Gastrocnemius medialis (tissue), 4 donors: ENCODE measurements at regions not wholly inside any gene's neighbourhood (a gene's known extent, or its start where the extent isn't known, plus 50 kb on each side); places are given as distances from the start of the nearest gene placed in this dataset.
"Not testable (repeated sequence)": the region's sequence is repeated elsewhere in the genome, so short reads cannot be mapped to it uniquely, and the experiment has no call there.

Experiments used
- ATAC-seq, 2 donors: fragments of 150-250 bp; one replicate each; pipeline ENCODE4 v1.9.1; 2016
- DNase-seq, 2 donors: peaks; one replicate each; pipeline ENCODE4 v3.0.0-alpha.2; 2019
- H3K27ac ChIP-seq, 4 donors: fragments of 200-600 bp; sonication (generic); 1 replicate in 1 of 4; 2 replicates in 3 of 4; pipeline ENCODE4 v1.5.1; 2016 to 2018; ENCODE audit warnings: mild to moderate bottlenecking in 2 of 4, moderate library complexity in 1 of 4
- H3K27me3 ChIP-seq, 3 donors: fragments of 200-600 bp; sonication (generic) in 2 of 3; 1 replicate in 1 of 3; 2 replicates in 2 of 3; pipeline versions ENCODE4 v1.5.1 to v1.6.0; 2016 to 2019; ENCODE audit warnings: mild to moderate bottlenecking in 1 of 3, moderate library complexity in 1 of 3
- H3K36me3 ChIP-seq, 2 donors: fragments of 200-600 bp; sonication (generic) in 1 of 2; one replicate each; pipeline ENCODE4 v1.5.1; 2017 to 2018
- H3K4me1 ChIP-seq, 2 donors: fragments of 200-600 bp; sonication (generic) in 1 of 2; one replicate each; pipeline ENCODE4 v1.5.1; 2016 to 2017; ENCODE audit warnings: mild to moderate bottlenecking in 2 of 2
- H3K4me3 ChIP-seq, 4 donors: fragments of 200-600 bp; sonication (generic) in 3 of 4; 1 replicate in 1 of 4; 2 replicates in 3 of 4; pipeline ENCODE4 v1.5.1; 2016 to 2019; ENCODE audit warnings: mild to moderate bottlenecking in 2 of 4
- H3K9me3 ChIP-seq, 3 donors: fragments of 200-600 bp; sonication (generic) in 2 of 3; 1 replicate in 1 of 3; 2 replicates in 2 of 3; pipeline ENCODE4 v1.5.1; 2016 to 2019
- CTCF ChIP-seq, 5 experiments: fragments of 450-650 bp in 3 of 5; fragments of 200-600 bp in 2 of 5; sonication (generic) in 2 of 5; IDR thresholded peaks in 4 of 5; conservative IDR thresholded peaks in 1 of 5; 1 replicate in 4 of 5; 2 replicates in 1 of 5; pipeline ENCODE4 v1.5.1; 2016 to 2019; ENCODE audit warnings: antibody characterized with exemption in 5 of 5, mild to moderate bottlenecking in 3 of 5, moderate library complexity in 3 of 5
- POLR2A ChIP-seq, 2 donors: fragments of 450-650 bp; IDR thresholded peaks; one replicate each; pipeline ENCODE4 v1.6.1; 2017; ENCODE audit warnings: antibody characterized with exemption in 2 of 2, mild to moderate bottlenecking in 2 of 2, moderate library complexity in 2 of 2
- in situ Hi-C, 4 donors: fragments of 200-750 bp; cut with MboI; loops; one replicate each; pipeline versions ENCODE4 v1.15.0 to v1.8.0; 2017; ENCODE audit warnings: low sequenced_read_pairs in 4 of 4
- intact Hi-C: fragments of 100-400 bp; cut with DNase I; formaldehyde crosslinking; loops from one replicate; pipeline ENCODE4 v1.15.1; 2023; ENCODE audit warnings: low total_unique reads

GRCh38 chr7:63096141-63096540, 902.5 kb upstream of the ZNF722 start:
- Histone ChIP-seq H3K4me1 (no peaks in the 10 kb centered on the region), H3K4me3 (no peak overlapping the region), H3K27ac (no peak overlapping the region), H3K9me3 (no peaks in the 10 kb centered on the region), H3K36me3 (no peaks in the 10 kb centered on the region), H3K27me3 (no peaks in the 10 kb centered on the region)
- DNase-seq (no peak), ATAC-seq (no peak)
- TF ChIP-seq CTCF (IDR thresholded peaks at IDR 0.05 in 4 of 5, conservative IDR thresholded peaks at IDR 0.05 in 1 of 5), result no peak
- TF ChIP-seq POLR2A (IDR thresholded peaks at IDR 0.05), result no peak
- in situ Hi-C loops (no loop called here), intact Hi-C loops (no loop called here)

GRCh38 chr7:63104666-63105065, 894.0 kb upstream of the ZNF722 start:
- in situ Hi-C loops (no loop called here), intact Hi-C loops (no loop called here)
- Histone ChIP-seq H3K4me3 (no peak overlapping the region), H3K9me3 (no peaks in the 10 kb centered on the region), H3K27ac (no peak overlapping the region), H3K27me3 (no peaks in the 10 kb centered on the region), H3K36me3 (no peaks in the 10 kb centered on the region), H3K4me1 (no peaks in the 10 kb centered on the region)
- DNase-seq (no peak), ATAC-seq (no peak)
- TF ChIP-seq CTCF (IDR thresholded peaks at IDR 0.05 in 4 of 5, conservative IDR thresholded peaks at IDR 0.05 in 1 of 5) (no peak), POLR2A (IDR thresholded peaks at IDR 0.05) (no peak)

GRCh38 chr7:63105978-63106377, 892.7 kb upstream of the ZNF722 start:
- H3K4me3 ChIP-seq, result no peak overlapping the region
- no peak for TF ChIP-seq CTCF (IDR thresholded peaks at IDR 0.05 in 4 of 5, conservative IDR thresholded peaks at IDR 0.05 in 1 of 5)
- no peak for TF ChIP-seq POLR2A (IDR thresholded peaks at IDR 0.05)
- ATAC-seq (no peak), DNase-seq (no peak)
- no peaks in the 10 kb centered on the region for H3K9me3 ChIP-seq
- in situ Hi-C loops, result no loop called here
- no peaks in the 10 kb centered on the region for H3K27me3 ChIP-seq
- H3K4me1 ChIP-seq, result no peaks in the 10 kb centered on the region
- no peaks in the 10 kb centered on the region for H3K36me3 ChIP-seq
- intact Hi-C loops, result no loop called here
- no peak overlapping the region for H3K27ac ChIP-seq

GRCh38 chr7:63106506-63107388, 891.9 kb upstream of the ZNF722 start:
- ATAC-seq, result no peak
- Histone ChIP-seq H3K4me3 (no peak overlapping the region), H3K27ac (no peak overlapping the region), H3K27me3 (no peaks in the 10 kb centered on the region), H3K36me3 (no peaks in the 10 kb centered on the region), H3K9me3 (no peaks in the 10 kb centered on the region), H3K4me1 (no peaks in the 10 kb centered on the region)
- intact Hi-C loops (no loop called here), in situ Hi-C loops (no loop called here)
- no peak for DNase-seq
- TF ChIP-seq CTCF (IDR thresholded peaks at IDR 0.05 in 4 of 5, conservative IDR thresholded peaks at IDR 0.05 in 1 of 5) (no peak), POLR2A (IDR thresholded peaks at IDR 0.05) (no peak)

- H3K27ac ChIP-seq, intact Hi-C loops, DNase-seq, H3K4me3 ChIP-seq, H3K9me3 ChIP-seq, H3K36me3 ChIP-seq, ATAC-seq, H3K27me3 ChIP-seq, H3K4me1 ChIP-seq, in situ Hi-C loops: not testable (repeated sequence)
These were observed 887.1 kb upstream of the ZNF722 start for GRCh38 chr7:63111511-63111910.
